ENCODE measurements at regions not wholly inside any gene's neighbourhood (a gene's known extent, or its start where the extent isn't known, plus 50 kb on each side); places are given as distances from the start of the nearest gene placed in this dataset.
A peak's percentile ranks its signal among the peaks of the same experiment; 100 is the strongest.

GRCh38 chr6:92126088-92126487 lies 1293.3 kb downstream of the EPHA7 start:
- no peak for DNase-seq (ENCODE audit: low spot score in 2 of 2)
- Histone ChIP-seq H3K27ac (no peak overlapping the region), H3K36me3 (no peaks in the 10 kb centered on the region), H3K9me3 (no peaks in the 10 kb centered on the region), H3K4me3 (no peak overlapping the region), H3K27me3 (no peaks in the 10 kb centered on the region), H3K4me1 (no peaks in the 10 kb centered on the region)
- TF ChIP-seq CTCF (IDR thresholded peaks at IDR 0.05): no peak
- intact Hi-C loops (cut with DNase I): no loop called here

- H3K27ac ChIP-seq: no peak overlapping the region
- no peak overlapping the region for H3K4me3 ChIP-seq
- H3K36me3 ChIP-seq: no peaks in the 10 kb centered on the region
- H3K27me3 ChIP-seq: no peaks in the 10 kb centered on the region
- DNase-seq (ENCODE audit: low spot score in 2 of 2): no peak
- H3K9me3 ChIP-seq: no peaks in the 10 kb centered on the region
- H3K4me1 ChIP-seq: no peaks in the 10 kb centered on the region
- no peak for TF ChIP-seq CTCF (IDR thresholded peaks at IDR 0.05)
- intact Hi-C loops (cut with DNase I): no loop called here
These were observed 1293.7 kb downstream of the EPHA7 start for GRCh38 chr6:92125681-92126080.

GRCh38 chr6:92124200-92124651 lies 1295.1 kb downstream of the EPHA7 start:
- Histone ChIP-seq H3K27ac (no peak overlapping the region), H3K9me3 (no peaks in the 10 kb centered on the region), H3K4me1 (no peaks in the 10 kb centered on the region), H3K4me3 (no peak overlapping the region), H3K36me3 (no peaks in the 10 kb centered on the region), H3K27me3 (no peaks in the 10 kb centered on the region)
- intact Hi-C loops (cut with DNase I): no loop called here
- no peak for DNase-seq (ENCODE audit: low spot score in 2 of 2)
- TF ChIP-seq CTCF (IDR thresholded peaks at IDR 0.05): no peak

GRCh38 chr6:92122746-92123145 lies 1296.6 kb downstream of the EPHA7 start:
- Histone ChIP-seq H3K4me3 (no peak overlapping the region), H3K36me3 (no peaks in the 10 kb centered on the region), H3K27me3 (no peaks in the 10 kb centered on the region), H3K27ac (no peak overlapping the region), H3K9me3 (no peaks in the 10 kb centered on the region), H3K4me1 (no peaks in the 10 kb centered on the region)
- DNase-seq (ENCODE audit: low spot score in 2 of 2): no peak
- peak in 2 of 3 experiments; percentile 12 to 57 for TF ChIP-seq CTCF (IDR thresholded peaks at IDR 0.05)
- intact Hi-C loops (cut with DNase I): no loop called here

- Histone ChIP-seq H3K9me3 (no peaks in the 10 kb centered on the region), H3K27me3 (no peaks in the 10 kb centered on the region), H3K36me3 (no peaks in the 10 kb centered on the region), H3K27ac (no peak overlapping the region), H3K4me3 (no peak overlapping the region), H3K4me1 (no peaks in the 10 kb centered on the region)
- no peak for DNase-seq (ENCODE audit: low spot score in 2 of 2)
- intact Hi-C loops (cut with DNase I): no loop called here
- TF ChIP-seq CTCF (IDR thresholded peaks at IDR 0.05): no peak
These were observed 1298.1 kb downstream of the EPHA7 start for GRCh38 chr6:92121228-92121627.

- Histone ChIP-seq H3K4me1 (no peaks in the 10 kb centered on the region), H3K27ac (no peak overlapping the region), H3K4me3 (no peak overlapping the region), H3K9me3 (no peaks in the 10 kb centered on the region), H3K36me3 (no peaks in the 10 kb centered on the region), H3K27me3 (no peaks in the 10 kb centered on the region)
- DNase-seq (ENCODE audit: low spot score in 2 of 2): no peak
- intact Hi-C loops (cut with DNase I): no loop called here
- no peak for TF ChIP-seq CTCF (IDR thresholded peaks at IDR 0.05)
These were observed 1301.6 kb downstream of the EPHA7 start for GRCh38 chr6:92117800-92118199.
